NB4 (cell line): ENCODE measurements at regions not wholly inside any gene's neighbourhood (a gene's known extent, or its start where the extent isn't known, plus 50 kb on each side); places are given as distances from the start of the nearest gene placed in this dataset.

Experiments used
- CTCF ChIP-seq: IDR thresholded peaks from one replicate; pipeline ENCODE4 v1.5.1; 2012; ENCODE audit warnings: low read depth, low read length
- MYC ChIP-seq: IDR thresholded peaks from 2 replicates; pipeline ENCODE4 v1.6.1; 2011; ENCODE audit warnings: low read depth, low read length
- POLR2A ChIP-seq: IDR thresholded peaks from 2 replicates; pipeline ENCODE4 v1.6.1; 2011; ENCODE audit warnings: mild to moderate bottlenecking; ENCODE audit not compliant: insufficient read length; ENCODE audit errors: extremely low read depth

- TF ChIP-seq MYC, result no peak
- no peak for TF ChIP-seq POLR2A
- no peak for TF ChIP-seq CTCF
Measured at GRCh38 chr5:60379907-60380306, 320.1 kb downstream of the DEPDC1B start.
